ENCODE measurements at regions not wholly inside any gene's neighbourhood (a gene's known extent, or its start where the extent isn't known, plus 50 kb on each side); places are given as distances from the start of the nearest gene placed in this dataset.
"Not testable (repeated sequence)": the region's sequence is repeated elsewhere in the genome, so short reads cannot be mapped to it uniquely, and the experiment has no call there.

- no peak for DNase-seq (ENCODE audit: low spot score)
These were observed 1009.4 kb upstream of the CELF4 start for GRCh38 chr18:38575023-38575422.

DNA sequence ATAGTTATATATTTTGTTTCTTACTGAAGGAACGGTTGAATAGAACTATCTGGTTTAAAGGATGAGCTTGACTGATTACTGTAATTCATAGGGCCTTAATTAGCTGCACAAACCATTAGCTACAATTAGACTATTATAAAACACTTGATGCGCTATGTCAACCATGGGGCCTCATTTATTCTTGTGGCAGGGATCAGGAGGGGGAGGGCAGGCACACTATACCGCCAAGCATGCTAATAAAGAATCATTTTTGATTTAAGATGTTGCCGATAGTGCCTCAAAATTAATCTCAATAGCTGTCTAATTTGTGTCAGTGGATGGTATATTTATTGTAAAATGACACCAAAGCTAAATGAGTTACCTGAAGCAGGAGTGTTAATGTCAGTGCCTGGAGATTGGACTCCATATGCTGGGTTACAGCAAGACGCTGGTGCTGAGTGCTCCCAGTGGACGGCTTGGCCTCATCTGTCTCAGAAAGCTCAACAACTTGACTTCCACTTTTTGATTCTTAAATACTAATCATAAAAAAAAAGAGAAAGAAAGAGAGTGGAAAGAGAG, 1007.0 kb upstream of the CELF4 start:
- no peak for DNase-seq (ENCODE audit: low spot score)

GRCh38 chr18:38571651-38572050, 1006.1 kb upstream of the CELF4 start:
- no peak for DNase-seq (ENCODE audit: low spot score)

- DNase-seq (ENCODE audit: low spot score): no peak
These were observed 999.9 kb upstream of the CELF4 start for GRCh38 chr18:38565513-38565912.

GRCh38 chr18:38563396-38563980, 997.9 kb upstream of the CELF4 start:
- DNase-seq (ENCODE audit: low spot score): no peak

- DNase-seq (ENCODE audit: low spot score): no peak
These were observed 991.4 kb upstream of the CELF4 start for GRCh38 chr18:38557006-38557405.

DNA sequence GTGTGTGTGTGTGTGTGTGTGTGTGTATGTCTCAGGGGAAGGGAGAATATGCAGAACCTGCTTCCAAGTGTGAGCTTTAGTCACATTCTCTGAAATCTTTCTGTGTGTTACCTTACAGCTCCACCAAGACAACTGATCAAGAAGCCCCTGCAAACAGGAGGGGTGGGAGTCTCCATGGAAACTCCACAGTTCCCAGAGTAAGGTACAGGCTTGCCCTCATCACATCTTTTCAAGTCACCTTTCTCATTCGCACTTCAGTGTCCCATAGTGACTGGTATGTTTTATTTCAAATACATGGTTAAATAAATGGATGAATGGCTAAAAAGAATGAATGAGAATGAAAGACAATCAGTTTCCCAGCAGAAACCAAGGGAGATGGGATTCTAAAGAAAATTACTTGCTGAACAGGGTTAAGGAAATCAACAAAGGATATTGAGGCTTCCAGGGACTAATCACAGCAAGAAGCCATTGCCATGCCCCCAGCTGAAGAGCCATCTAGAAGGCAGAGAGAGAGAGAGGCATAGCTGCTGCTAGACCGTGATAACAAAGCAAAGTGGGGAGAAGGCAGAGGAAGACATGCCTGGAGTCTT, 987.2 kb upstream of the CELF4 start:
- DNase-seq (ENCODE audit: low spot score): no peak

- DNase-seq (ENCODE audit: low spot score): no peak
These were observed 986.3 kb upstream of the CELF4 start for GRCh38 chr18:38551881-38552280.

DNA sequence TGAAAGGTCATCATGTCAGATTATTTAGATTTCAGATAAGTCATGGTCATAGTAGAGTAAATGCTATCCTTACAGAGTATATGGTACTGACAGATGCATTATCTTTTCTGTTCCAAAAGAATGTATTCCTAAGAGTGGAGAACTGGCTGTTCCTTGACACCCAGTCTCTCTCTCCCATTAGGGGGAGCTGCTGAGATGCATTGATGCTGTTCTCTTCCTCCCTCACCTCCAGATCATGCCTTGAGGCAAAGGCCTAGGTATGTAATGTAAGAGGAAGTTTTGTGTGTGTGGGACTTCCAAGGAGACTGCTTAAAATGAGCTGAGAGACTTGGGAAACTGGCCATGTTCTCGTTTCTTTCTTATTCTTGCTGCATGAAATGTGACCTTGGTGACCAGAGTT, 979.5 kb upstream of the CELF4 start:
- no peak for DNase-seq (ENCODE audit: low spot score)

GRCh38 chr18:38539856-38540255, 974.3 kb upstream of the CELF4 start:
- no peak for DNase-seq (ENCODE audit: low spot score)

DNA sequence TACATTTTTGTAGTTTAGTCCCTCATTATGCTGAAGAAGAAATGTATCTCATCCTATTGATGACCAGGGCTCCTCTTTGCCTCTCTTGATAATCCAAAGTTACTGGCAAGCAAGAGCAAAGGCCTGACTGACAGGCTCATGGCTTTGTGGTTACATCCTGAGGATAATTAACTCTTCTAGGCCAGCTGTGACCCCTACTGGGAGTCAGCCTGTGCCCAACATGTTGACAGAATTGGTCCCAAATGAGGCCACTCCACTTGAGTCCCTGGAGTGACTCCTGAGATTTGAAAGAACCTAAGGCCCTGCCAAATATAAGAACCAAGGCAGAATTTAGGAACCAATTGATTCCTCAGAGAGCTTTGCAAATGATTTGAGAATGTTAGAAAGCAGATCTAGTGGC, 973.8 kb upstream of the CELF4 start:
- no peak for DNase-seq (ENCODE audit: low spot score)

GRCh38 chr18:38534073-38534472, 968.5 kb upstream of the CELF4 start:
- no peak for DNase-seq (ENCODE audit: low spot score)

DNA sequence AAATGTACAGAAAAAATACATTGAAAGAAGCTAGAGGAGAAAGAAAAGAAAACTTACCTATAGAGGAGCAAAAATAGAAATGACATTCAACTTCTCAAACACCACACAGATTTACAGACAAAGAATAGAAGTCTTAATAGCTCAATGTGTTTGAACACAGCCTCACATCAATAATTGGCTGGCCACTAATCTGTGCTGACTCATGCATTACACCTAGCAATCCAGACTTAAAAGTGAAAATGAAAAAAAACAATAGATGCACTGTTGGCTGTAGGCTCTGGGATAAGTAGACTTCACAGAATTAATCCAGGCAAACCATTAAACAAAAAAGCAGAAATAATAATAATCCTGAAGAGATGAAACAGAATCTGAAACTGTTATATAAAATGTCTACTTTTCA, 961.3 kb upstream of the CELF4 start:
- no peak for DNase-seq (ENCODE audit: low spot score)

DNA sequence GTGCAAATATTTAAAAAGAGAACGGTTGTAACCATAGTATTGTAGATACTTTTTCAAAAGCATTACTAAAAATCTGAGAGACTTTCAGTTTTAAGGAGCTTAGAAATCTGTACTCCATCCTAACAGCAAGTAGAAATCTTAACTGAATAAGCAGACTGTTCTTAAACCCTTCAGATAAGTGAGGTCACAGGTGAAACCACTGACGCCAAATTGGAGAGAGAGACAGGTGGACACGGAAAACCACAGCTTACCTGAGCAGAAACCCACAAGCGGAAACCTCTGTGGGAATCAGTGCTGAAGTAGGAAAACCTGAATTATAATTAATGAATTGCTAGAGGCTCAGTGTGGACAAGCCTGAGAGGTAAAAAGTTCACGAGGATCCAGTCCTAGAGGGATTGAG, 959.4 kb upstream of the CELF4 start:
- no peak for DNase-seq (ENCODE audit: low spot score)

DNA sequence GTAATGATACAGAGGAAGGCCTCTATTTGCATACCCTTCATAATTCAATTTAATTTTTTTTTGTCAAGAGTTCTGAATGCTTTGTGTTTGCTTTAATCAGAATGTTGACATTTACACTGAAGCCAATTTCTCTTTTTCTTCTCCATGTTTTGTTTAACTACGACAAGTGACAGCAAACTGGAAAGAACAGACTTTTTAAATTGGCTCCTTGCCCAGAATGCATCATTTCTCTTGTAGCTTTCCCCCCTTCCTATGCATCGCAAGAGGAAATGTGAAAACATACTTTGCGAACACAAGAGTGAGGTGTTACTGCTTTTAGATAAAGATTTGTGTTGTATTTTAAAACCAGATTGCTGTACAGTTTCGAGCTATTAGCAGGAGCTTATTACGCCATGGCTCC, 955.2 kb upstream of the CELF4 start:
- DNase-seq (ENCODE audit: low spot score): no peak

DNA sequence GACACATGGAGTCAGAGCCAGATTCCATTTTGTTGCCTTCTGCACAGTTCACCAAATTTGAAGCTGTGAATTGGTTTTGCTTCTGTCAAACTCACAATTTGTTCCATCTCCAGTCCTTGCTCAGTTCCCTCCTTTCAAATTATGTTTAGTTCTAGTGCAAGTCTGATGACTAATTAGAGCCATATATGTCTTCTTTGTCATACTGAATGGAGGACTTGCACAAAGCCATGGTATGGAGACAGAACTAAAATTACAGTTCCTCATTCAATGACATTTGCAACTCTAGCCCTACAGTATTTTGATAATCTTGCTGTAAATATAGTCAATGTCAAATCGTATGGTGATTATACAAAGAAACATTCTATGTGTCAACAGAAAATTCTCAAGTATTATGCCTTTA, 936.9 kb upstream of the CELF4 start:
- no peak for DNase-seq (ENCODE audit: low spot score)

DNA sequence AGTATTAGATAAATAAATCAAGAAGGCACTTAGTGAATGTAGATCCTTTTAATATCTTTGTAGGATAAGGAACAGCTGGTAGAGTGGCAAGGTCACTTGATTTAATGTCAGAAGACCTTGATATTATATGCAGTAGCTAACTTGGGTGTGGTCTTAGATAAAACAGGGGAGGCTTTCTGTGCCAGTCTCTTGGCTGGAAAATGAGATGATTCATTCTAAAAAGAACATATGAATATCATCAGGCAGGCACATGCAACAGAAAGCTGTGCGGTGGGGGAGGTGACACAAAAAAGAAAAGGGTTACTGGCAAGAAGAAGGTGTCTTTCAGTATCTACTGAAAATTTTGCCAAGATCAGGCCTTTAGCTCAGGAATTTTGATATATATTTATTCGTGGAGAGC, 931.7 kb upstream of the CELF4 start:
- DNase-seq (ENCODE audit: low spot score): no peak

GRCh38 chr18:38496222-38496793, 930.7 kb upstream of the CELF4 start:
- no peak for DNase-seq (ENCODE audit: low spot score)

- no peak for DNase-seq (ENCODE audit: low spot score)
These were observed 928.5 kb upstream of the CELF4 start for GRCh38 chr18:38494065-38494464.

DNA sequence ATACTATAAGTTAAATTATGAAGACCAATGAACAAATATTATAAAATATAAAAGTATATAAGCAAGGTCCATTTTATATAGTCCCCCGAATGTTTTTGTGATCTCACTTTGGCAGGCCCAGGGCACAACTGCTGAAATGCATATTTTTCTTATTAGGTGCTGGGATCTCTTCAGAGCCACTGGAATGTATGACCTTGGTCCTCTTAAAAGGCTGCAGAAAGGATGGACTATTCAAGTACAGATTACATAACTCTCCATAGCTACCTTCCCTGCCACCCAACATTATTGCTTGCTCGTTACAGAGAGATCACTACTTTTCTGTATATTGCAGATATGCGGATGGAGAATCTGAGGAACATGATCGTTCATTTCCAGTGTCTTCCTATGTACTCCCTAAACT, 925.6 kb upstream of the CELF4 start:
- DNase-seq (ENCODE audit: low spot score): no peak

- not testable (repeated sequence) for DNase-seq (ENCODE audit: low spot score)
These were observed 924.1 kb upstream of the CELF4 start for GRCh38 chr18:38489721-38490120.

GRCh38 chr18:38487521-38487920, 921.9 kb upstream of the CELF4 start:
- no peak for DNase-seq (ENCODE audit: low spot score)

DNA sequence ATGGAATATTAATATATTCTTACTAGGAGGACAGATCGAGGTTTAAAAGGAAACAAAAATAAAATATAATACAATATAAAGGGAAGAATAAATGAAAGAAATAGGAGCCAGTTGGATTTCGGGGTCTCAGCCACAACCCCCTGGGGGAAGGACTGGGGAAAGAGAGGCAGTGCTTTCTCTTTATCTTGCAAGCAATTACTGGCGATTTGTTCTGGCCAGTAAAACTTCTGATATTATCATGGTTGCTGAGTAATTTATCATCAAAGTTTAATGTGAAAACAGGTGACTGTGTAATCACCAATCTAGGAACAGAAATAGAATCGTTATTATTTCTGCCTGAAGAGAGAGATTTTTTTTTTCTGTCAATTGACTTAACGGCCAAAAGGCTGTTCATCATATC, 917.7 kb upstream of the CELF4 start:
- no peak for DNase-seq (ENCODE audit: low spot score)

GRCh38 chr18:38481576-38481975, 916.0 kb upstream of the CELF4 start:
- no peak for DNase-seq (ENCODE audit: low spot score)

All from AG08395 (cell line).